ENCODE measurements at regions not wholly inside any gene's neighbourhood (a gene's known extent, or its start where the extent isn't known, plus 50 kb on each side); places are given as distances from the start of the nearest gene placed in this dataset.

DNA sequence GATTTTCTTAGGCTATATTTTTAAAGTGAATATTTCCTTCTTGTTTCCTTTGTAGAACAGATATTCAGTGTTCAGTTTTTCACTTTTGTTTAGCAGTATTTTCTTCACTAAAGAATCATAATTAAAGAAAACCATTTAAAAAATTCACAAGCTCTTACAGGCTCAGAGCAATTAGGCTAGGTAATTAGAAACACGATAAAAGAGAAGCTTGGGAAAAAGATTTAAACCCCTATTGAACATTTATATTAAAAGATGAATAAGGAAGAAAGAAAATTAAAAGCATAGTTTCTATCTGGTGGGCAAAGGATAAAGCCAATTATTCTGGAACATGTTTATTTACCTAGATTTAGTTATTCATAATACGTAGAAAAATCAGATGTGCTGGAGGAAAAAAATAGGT lies 942.6 kb downstream of the PLA2G4A start:
- TF ChIP-seq, protein P1, sequence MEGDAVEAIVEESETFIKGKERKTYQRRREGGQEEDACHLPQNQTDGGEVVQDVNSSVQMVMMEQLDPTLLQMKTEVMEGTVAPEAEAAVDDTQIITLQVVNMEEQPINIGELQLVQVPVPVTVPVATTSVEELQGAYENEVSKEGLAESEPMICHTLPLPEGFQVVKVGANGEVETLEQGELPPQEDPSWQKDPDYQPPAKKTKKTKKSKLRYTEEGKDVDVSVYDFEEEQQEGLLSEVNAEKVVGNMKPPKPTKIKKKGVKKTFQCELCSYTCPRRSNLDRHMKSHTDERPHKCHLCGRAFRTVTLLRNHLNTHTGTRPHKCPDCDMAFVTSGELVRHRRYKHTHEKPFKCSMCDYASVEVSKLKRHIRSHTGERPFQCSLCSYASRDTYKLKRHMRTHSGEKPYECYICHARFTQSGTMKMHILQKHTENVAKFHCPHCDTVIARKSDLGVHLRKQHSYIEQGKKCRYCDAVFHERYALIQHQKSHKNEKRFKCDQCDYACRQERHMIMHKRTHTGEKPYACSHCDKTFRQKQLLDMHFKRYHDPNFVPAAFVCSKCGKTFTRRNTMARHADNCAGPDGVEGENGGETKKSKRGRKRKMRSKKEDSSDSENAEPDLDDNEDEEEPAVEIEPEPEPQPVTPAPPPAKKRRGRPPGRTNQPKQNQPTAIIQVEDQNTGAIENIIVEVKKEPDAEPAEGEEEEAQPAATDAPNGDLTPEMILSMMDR (IDR thresholded peaks at IDR 0.05) = no peak
- TF ChIP-seq ZFX (IDR thresholded peaks at IDR 0.05; ENCODE audit: borderline replicate concordance) = no peak

Data from 22Rv1 (cell line).